Keratinocyte (primary cell): ENCODE measurements at regions not wholly inside any gene's neighbourhood (a gene's known extent, or its start where the extent isn't known, plus 50 kb on each side); places are given as distances from the start of the nearest gene placed in this dataset.

Experiments used
- DNase-seq: peaks from one replicate; pipeline ENCODE4 v3.0.0-alpha.2; 2011; ENCODE audit warnings: low read depth, missing footprints, low spot score
- FAIRE-seq: peaks from 2 replicates; lab custom pipeline; 2011; peaks lifted over from hg19 to GRCh38; lab: Jason Lieb, UNC
- H2AFZ ChIP-seq: 2 replicates; pipeline ENCODE4 v1.6.0; 2012; ENCODE audit warnings: low read length, control low read depth, inconsistent platforms; ENCODE audit not compliant: control insufficient read depth
- H3K27ac ChIP-seq: 2 replicates; pipeline ENCODE4 v1.5.1; 2011; ENCODE audit warnings: low read length; ENCODE audit not compliant: control insufficient read depth, insufficient read depth
- H3K27me3 ChIP-seq: 3 replicates; pipeline ENCODE4 v1.6.0; 2011; ENCODE audit warnings: low read length; ENCODE audit not compliant: control insufficient read depth, insufficient read depth; ENCODE audit errors: extremely low read depth
- H3K36me3 ChIP-seq, 2 experiments: 2 replicates in 1 of 2; 3 replicates in 1 of 2; pipeline ENCODE4 v1.5.1; 2011; ENCODE audit warnings: low read length in 2 of 2, mild to moderate bottlenecking in 1 of 2; ENCODE audit not compliant: control insufficient read depth in 2 of 2, insufficient read depth in 2 of 2; ENCODE audit errors: extremely low read depth in 1 of 2
- H3K4me1 ChIP-seq: 3 replicates; pipeline ENCODE4 v1.5.1; 2011; ENCODE audit warnings: low read length; ENCODE audit not compliant: control insufficient read depth, insufficient read depth; ENCODE audit errors: extremely low read depth
- H3K4me2 ChIP-seq: 3 replicates; pipeline ENCODE4 v1.6.0; 2011; ENCODE audit warnings: low read depth, low read length; ENCODE audit not compliant: control insufficient read depth, insufficient read depth; ENCODE audit errors: extremely low read depth
- H3K4me3 ChIP-seq, 3 experiments: fragments of 200-600 bp in 1 of 3; sonication (generic) in 1 of 3; 2 replicates in 2 of 3; 3 replicates in 1 of 3; pipeline ENCODE4 v1.5.1; 2011 to 2016; ENCODE audit warnings: low read length in 3 of 3, mild to moderate bottlenecking in 3 of 3, control low read depth in 2 of 3, inconsistent platforms in 1 of 3, low read depth in 1 of 3, mixed read lengths in 1 of 3, mixed run types in 1 of 3, moderate library complexity in 1 of 3; ENCODE audit not compliant: control insufficient read depth in 2 of 3, insufficient read depth in 2 of 3; ENCODE audit errors: extremely low read depth in 1 of 3
- H3K79me2 ChIP-seq: 2 replicates; pipeline ENCODE4 v1.6.0; 2012; ENCODE audit warnings: low read length; ENCODE audit not compliant: control insufficient read depth, insufficient read depth
- H3K9ac ChIP-seq: 3 replicates; pipeline ENCODE4 v1.6.0; 2011; ENCODE audit warnings: low read length; ENCODE audit not compliant: control insufficient read depth, insufficient read depth; ENCODE audit errors: extremely low read depth
- H3K9me1 ChIP-seq: 3 replicates; pipeline ENCODE4 v1.6.0; 2011; ENCODE audit warnings: low read length; ENCODE audit not compliant: control insufficient read depth, insufficient read depth; ENCODE audit errors: extremely low read depth
- H3K9me3 ChIP-seq: 2 replicates; pipeline ENCODE4 v1.5.1; 2012; ENCODE audit warnings: low read depth, low read length; ENCODE audit not compliant: control insufficient read depth
- H4K20me1 ChIP-seq: 3 replicates; pipeline ENCODE4 v1.6.0; 2011; ENCODE audit warnings: low read length; ENCODE audit not compliant: control insufficient read depth, insufficient read depth; ENCODE audit errors: extremely low read depth
- CTCF ChIP-seq, 3 experiments: IDR thresholded peaks in 1 of 3; conservative IDR thresholded peaks in 1 of 3; optimal IDR thresholded peaks in 1 of 3; 2 replicates in 2 of 3; 3 replicates in 1 of 3; pipeline versions ENCODE3 to v1.5.1; 2011; ENCODE audit warnings: low read length in 3 of 3, mild to moderate bottlenecking in 3 of 3, moderate library complexity in 2 of 3, control low read depth in 1 of 3, inconsistent platforms in 1 of 3; ENCODE audit not compliant: insufficient read depth in 2 of 3; ENCODE audit errors: extremely low read depth in 1 of 3
- EZH2 ChIP-seq: IDR thresholded peaks from one replicate; pipeline ENCODE4 v1.6.1; 2012; ENCODE audit warnings: inconsistent platforms, mild to moderate bottlenecking, low read length, moderate library complexity
- dilution Hi-C: fragments of 300-500 bp; cut with MboI; formaldehyde crosslinking; loops from one replicate; pipeline ENCODE4 v1.7.0; 2020; ENCODE audit warnings: low sequenced_read_pairs; ENCODE audit not compliant: extremely low pct_ligation_motif_present

GRCh38 chr20:16666272-16666671 lies 63.6 kb upstream of the SNRPB2 start:
- Histone ChIP-seq H4K20me1 (no peaks in the 10 kb centered on the region), H2AFZ (no peak overlapping the region)
- peak in 1 of 3 experiments; percentile 29 for TF ChIP-seq CTCF (optimal IDR thresholded peaks at IDR 0.05 in 1 of 3, IDR thresholded peaks at IDR 0.05 in 1 of 3, conservative IDR thresholded peaks at IDR 0.05 in 1 of 3; ENCODE audit: extremely low read depth in 1 of 3, insufficient read depth in 2 of 3, low read length in 3 of 3)
- no peak for TF ChIP-seq EZH2

DNA sequence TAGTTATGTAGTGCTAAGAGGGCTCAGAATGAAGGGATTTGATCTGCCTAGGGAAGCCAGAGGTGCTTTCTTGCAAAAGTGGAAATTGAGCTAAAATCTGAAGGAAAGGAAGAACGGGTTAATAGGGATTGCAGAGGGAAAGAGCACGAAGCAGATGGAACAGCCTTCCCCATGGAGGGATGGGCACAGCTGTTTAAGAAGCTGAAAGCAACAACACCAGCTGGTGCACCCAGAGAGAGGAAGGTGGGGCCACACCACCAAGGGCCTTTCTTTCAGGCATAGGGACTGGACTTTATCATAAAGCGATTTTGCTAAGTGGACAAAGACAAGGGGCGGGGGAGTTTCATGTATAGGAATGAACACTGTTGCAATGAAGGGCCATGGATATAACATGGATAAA lies 65.8 kb upstream of the SNRPB2 start:
- Histone ChIP-seq H4K20me1 (no peaks in the 10 kb centered on the region), H3K9me1 (no peaks in the 10 kb centered on the region), H3K4me3 (no peak overlapping the region), H3K4me1 (no peaks in the 10 kb centered on the region), H3K36me3 (no peaks in the 10 kb centered on the region), H3K9ac (no peak overlapping the region), H3K4me2 (no peak overlapping the region), H2AFZ (no peak overlapping the region), H3K79me2 (no peaks in the 10 kb centered on the region), H3K27me3 (no peaks in the 10 kb centered on the region), H3K27ac (no peak overlapping the region), H3K9me3 (no peaks in the 10 kb centered on the region)
- TF ChIP-seq CTCF (optimal IDR thresholded peaks at IDR 0.05 in 1 of 3, IDR thresholded peaks at IDR 0.05 in 1 of 3, conservative IDR thresholded peaks at IDR 0.05 in 1 of 3; ENCODE audit: extremely low read depth in 1 of 3, insufficient read depth in 2 of 3, low read length in 3 of 3) (no peak), EZH2 (no peak)
- dilution Hi-C loops = no loop called here
- FAIRE-seq (no peak), DNase-seq (no peak)

More at GRCh38 chr20:16666272-16666671, 63.6 kb upstream of the SNRPB2 start:
- H3K79me2 ChIP-seq = no peaks in the 10 kb centered on the region
- no peaks in the 10 kb centered on the region for H3K36me3 ChIP-seq
- H3K27me3 ChIP-seq = no peaks in the 10 kb centered on the region
- no peak overlapping the region for H3K27ac ChIP-seq
- no peaks in the 10 kb centered on the region for H3K4me1 ChIP-seq
- FAIRE-seq (no peak), DNase-seq (no peak)
- H3K9ac ChIP-seq = no peak overlapping the region
- H3K9me3 ChIP-seq = no peaks in the 10 kb centered on the region
- H3K4me3 ChIP-seq = no peak overlapping the region
- dilution Hi-C loops = no loop called here
- no peak overlapping the region for H3K4me2 ChIP-seq
- H3K9me1 ChIP-seq = no peaks in the 10 kb centered on the region
